ENCODE measurements at regions not wholly inside any gene's neighbourhood (a gene's known extent, or its start where the extent isn't known, plus 50 kb on each side); places are given as distances from the start of the nearest gene placed in this dataset.

DNA sequence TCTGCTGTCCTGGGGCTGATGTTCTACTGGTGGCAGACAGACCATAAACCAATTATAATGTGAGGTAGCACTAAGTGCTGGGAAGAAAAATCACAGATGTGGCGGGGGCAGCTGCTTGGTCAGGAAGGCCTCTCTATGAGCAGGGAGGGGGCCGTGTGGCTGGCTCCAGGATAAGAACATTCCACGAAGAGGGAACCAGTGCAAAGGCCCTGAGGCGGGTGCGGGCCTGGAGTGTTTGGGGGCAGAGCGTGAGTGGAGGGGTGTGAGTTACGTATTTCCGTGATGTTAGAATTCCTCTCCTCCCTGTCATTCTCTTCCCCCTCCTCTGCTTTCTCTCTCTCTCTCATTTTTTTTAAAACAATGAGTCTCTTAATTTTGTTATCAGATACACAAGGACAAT lies 67.2 kb downstream of the CEBPB start:
- TF ChIP-seq, protein P1, sequence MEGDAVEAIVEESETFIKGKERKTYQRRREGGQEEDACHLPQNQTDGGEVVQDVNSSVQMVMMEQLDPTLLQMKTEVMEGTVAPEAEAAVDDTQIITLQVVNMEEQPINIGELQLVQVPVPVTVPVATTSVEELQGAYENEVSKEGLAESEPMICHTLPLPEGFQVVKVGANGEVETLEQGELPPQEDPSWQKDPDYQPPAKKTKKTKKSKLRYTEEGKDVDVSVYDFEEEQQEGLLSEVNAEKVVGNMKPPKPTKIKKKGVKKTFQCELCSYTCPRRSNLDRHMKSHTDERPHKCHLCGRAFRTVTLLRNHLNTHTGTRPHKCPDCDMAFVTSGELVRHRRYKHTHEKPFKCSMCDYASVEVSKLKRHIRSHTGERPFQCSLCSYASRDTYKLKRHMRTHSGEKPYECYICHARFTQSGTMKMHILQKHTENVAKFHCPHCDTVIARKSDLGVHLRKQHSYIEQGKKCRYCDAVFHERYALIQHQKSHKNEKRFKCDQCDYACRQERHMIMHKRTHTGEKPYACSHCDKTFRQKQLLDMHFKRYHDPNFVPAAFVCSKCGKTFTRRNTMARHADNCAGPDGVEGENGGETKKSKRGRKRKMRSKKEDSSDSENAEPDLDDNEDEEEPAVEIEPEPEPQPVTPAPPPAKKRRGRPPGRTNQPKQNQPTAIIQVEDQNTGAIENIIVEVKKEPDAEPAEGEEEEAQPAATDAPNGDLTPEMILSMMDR (IDR thresholded peaks at IDR 0.05): no peak
- no peak for TF ChIP-seq POLR2A (IDR thresholded peaks at IDR 0.05; ENCODE audit: low read depth)

Data from esophagus muscularis mucosa (tissue), 3 donors.